ENCODE measurements at regions not wholly inside any gene's neighbourhood (a gene's known extent, or its start where the extent isn't known, plus 50 kb on each side); places are given as distances from the start of the nearest gene placed in this dataset.

- Histone ChIP-seq H3K9me2 (replicated peaks; ENCODE audit: insufficient read depth, low read length) (no peaks in the 10 kb centered on the region), H3K79me2 (ENCODE audit: insufficient read depth, low read length) (no peaks in the 10 kb centered on the region), H4K20me1 (ENCODE audit: low read depth, low read length) (no peaks in the 10 kb centered on the region), H2AFZ (ENCODE audit: low read depth, low read length, severe bottlenecking) (no peak overlapping the region), H3K4me3 (ENCODE audit: insufficient read depth, low read length, poor library complexity, severe bottlenecking) (no peak overlapping the region), H3F3A (ENCODE audit: insufficient read depth) (no peaks in the 10 kb centered on the region), H3K27me3 (ENCODE audit: low read length) (no peaks in the 10 kb centered on the region), H3K9me3 (ENCODE audit: insufficient read depth, low read length) (no peaks in the 10 kb centered on the region), H3K4me2 (ENCODE audit: low read depth, low read length, poor library complexity, severe bottlenecking) (no peak overlapping the region), H3K9ac (ENCODE audit: low read length) (no peak overlapping the region), H3K36me3 (ENCODE audit: low read length) (no peaks in the 10 kb centered on the region), H3K27ac (ENCODE audit: low read depth, low read length) (no peak overlapping the region)
- no peak for TF ChIP-seq CTCF (IDR thresholded peaks at IDR 0.05; ENCODE audit: insufficient read depth, low read length, poor library complexity, severe bottlenecking)
- no peak for TF ChIP-seq EZH2phosphoT487 (conservative IDR thresholded peaks at IDR 0.05; ENCODE audit: low read length)
Observed at GRCh38 chr6:139482287-139482686, 107.8 kb upstream of the CITED2 start.

- Histone ChIP-seq H3K36me3 (ENCODE audit: low read length) (no peaks in the 10 kb centered on the region), H3K9me3 (ENCODE audit: insufficient read depth, low read length) (no peaks in the 10 kb centered on the region), H3K4me3 (ENCODE audit: insufficient read depth, low read length, poor library complexity, severe bottlenecking) (no peak overlapping the region), H3K9ac (ENCODE audit: low read length) (no peak overlapping the region), H3K27ac (ENCODE audit: low read depth, low read length) (no peak overlapping the region), H3K27me3 (ENCODE audit: low read length) (no peaks in the 10 kb centered on the region), H3K9me2 (replicated peaks; ENCODE audit: insufficient read depth, low read length) (no peaks in the 10 kb centered on the region), H3F3A (ENCODE audit: insufficient read depth) (no peaks in the 10 kb centered on the region), H4K20me1 (ENCODE audit: low read depth, low read length) (no peaks in the 10 kb centered on the region), H2AFZ (ENCODE audit: low read depth, low read length, severe bottlenecking) (no peak overlapping the region), H3K4me2 (ENCODE audit: low read depth, low read length, poor library complexity, severe bottlenecking) (no peak overlapping the region), H3K79me2 (ENCODE audit: insufficient read depth, low read length) (no peaks in the 10 kb centered on the region)
- TF ChIP-seq EZH2phosphoT487 (conservative IDR thresholded peaks at IDR 0.05; ENCODE audit: low read length) (no peak), CTCF (IDR thresholded peaks at IDR 0.05; ENCODE audit: insufficient read depth, low read length, poor library complexity, severe bottlenecking) (no peak)
Observed at GRCh38 chr6:139480356-139481165, 106.1 kb upstream of the CITED2 start.

- no peak overlapping the region for H3K9ac ChIP-seq (ENCODE audit: low read length)
- H3K27ac ChIP-seq (ENCODE audit: low read depth, low read length), result no peak overlapping the region
- H3K79me2 ChIP-seq (ENCODE audit: insufficient read depth, low read length), result no peaks in the 10 kb centered on the region
- H3K4me3 ChIP-seq (ENCODE audit: insufficient read depth, low read length, poor library complexity, severe bottlenecking), result no peak overlapping the region
- no peak overlapping the region for H3K4me2 ChIP-seq (ENCODE audit: low read depth, low read length, poor library complexity, severe bottlenecking)
- H2AFZ ChIP-seq (ENCODE audit: low read depth, low read length, severe bottlenecking), result no peak overlapping the region
- H3K9me2 ChIP-seq (replicated peaks; ENCODE audit: insufficient read depth, low read length), result no peaks in the 10 kb centered on the region
- H3K27me3 ChIP-seq (ENCODE audit: low read length), result no peaks in the 10 kb centered on the region
- no peaks in the 10 kb centered on the region for H3K36me3 ChIP-seq (ENCODE audit: low read length)
- no peaks in the 10 kb centered on the region for H3F3A ChIP-seq (ENCODE audit: insufficient read depth)
- no peaks in the 10 kb centered on the region for H4K20me1 ChIP-seq (ENCODE audit: low read depth, low read length)
- no peak for TF ChIP-seq EZH2phosphoT487 (conservative IDR thresholded peaks at IDR 0.05; ENCODE audit: low read length)
- no peak for TF ChIP-seq CTCF (IDR thresholded peaks at IDR 0.05; ENCODE audit: insufficient read depth, low read length, poor library complexity, severe bottlenecking)
- no peaks in the 10 kb centered on the region for H3K9me3 ChIP-seq (ENCODE audit: insufficient read depth, low read length)
Observed at GRCh38 chr6:139479433-139480222, 105.2 kb upstream of the CITED2 start.
